Upper lobe of left lung (tissue), 6 donors: ENCODE measurements at regions not wholly inside any gene's neighbourhood (a gene's known extent, or its start where the extent isn't known, plus 50 kb on each side); places are given as distances from the start of the nearest gene placed in this dataset.

Experiments used
- ATAC-seq, 2 donors: fragments of 200-7000 bp; cut with Tn5 transposase; one replicate each; pipeline ENCODE4 v1.9.1; 2022; ENCODE audit warnings: mild to moderate bottlenecking in 2 of 2, moderate library complexity in 2 of 2; ENCODE audit not compliant: low FRiP score in 2 of 2
- DNase-seq, 2 donors: peaks; one replicate each; pipeline ENCODE4 v3.0.0-alpha.2; 2019 to 2020
- H3K27ac ChIP-seq, 4 donors: fragments of 200-600 bp; sonication (generic); one replicate each; pipeline ENCODE4 v1.5.1; 2016 to 2019
- H3K27me3 ChIP-seq, 4 donors: fragments of 200-600 bp; sonication (generic); one replicate each; pipeline ENCODE4 v1.5.1; 2017 to 2019
- H3K36me3 ChIP-seq, 4 donors: fragments of 200-600 bp; sonication (generic); one replicate each; pipeline ENCODE4 v1.5.1; 2016 to 2019
- H3K4me1 ChIP-seq, 4 donors: fragments of 200-600 bp; sonication (generic); one replicate each; pipeline ENCODE4 v1.5.1; 2018 to 2019
- H3K4me3 ChIP-seq, 4 donors: fragments of 200-600 bp; sonication (generic); one replicate each; pipeline ENCODE4 v1.5.1; 2017 to 2019; ENCODE audit warnings: mild to moderate bottlenecking in 2 of 4, moderate library complexity in 1 of 4
- H3K9me3 ChIP-seq, 4 donors: fragments of 200-600 bp; sonication (generic); one replicate each; pipeline ENCODE4 v1.5.1; 2018 to 2019
- CTCF ChIP-seq, 6 experiments: fragments of 450-650 bp in 4 of 6; fragments of 200-600 bp in 2 of 6; sonication (generic) in 2 of 6; IDR thresholded peaks; one replicate each; pipeline ENCODE4 v1.5.1; 2016 to 2019; ENCODE audit warnings: antibody characterized with exemption in 6 of 6
- EP300 ChIP-seq, 4 donors: sonication (generic); formaldehyde crosslinking; IDR thresholded peaks; one replicate each; pipeline ENCODE4 v1.5.1; 2017; ENCODE audit warnings: antibody characterized with exemption in 4 of 4, control low read depth in 2 of 4
- POLR2A ChIP-seq, 4 donors: fragments of 450-650 bp; IDR thresholded peaks; one replicate each; pipeline ENCODE4 v1.5.1; 2016 to 2017; ENCODE audit warnings: antibody characterized with exemption in 4 of 4, mild to moderate bottlenecking in 2 of 4
- POLR2AphosphoS5 ChIP-seq, 2 donors: sonication (generic); formaldehyde crosslinking; IDR thresholded peaks; one replicate each; pipeline ENCODE4 v1.5.1; 2017; ENCODE audit warnings: antibody characterized with exemption in 2 of 2
- WGBS, 2 donors: methylation state at CpG; one replicate each; pipeline ENCODE4 v1.1.5; 2017 to 2018; 5-methylcytosine and 5-hydroxymethylcytosine counted together
- donor health status: DM: no; HTN: no; CAD: no; lungs with moderate emphysema.
- donor health status: DM: no; HTN: yes; CAD: no; lungs with severe emphysema.

- DNase-seq = no peak
- 92 to 94% methylated on average over 11 of the region's 11 CpGs for WGBS, 2 donors
- no peak overlapping the region for H3K27ac ChIP-seq
- H3K4me3 ChIP-seq = no peak overlapping the region
- peaks cover 0 to 4% (median 0%) of the 10 kb centered on the region in 4 donors for H3K9me3 ChIP-seq
- TF ChIP-seq POLR2A (IDR thresholded peaks at IDR 0.05) = no peak
- no peak for TF ChIP-seq EP300 (IDR thresholded peaks at IDR 0.05)
- H3K27me3 ChIP-seq = no peaks in the 10 kb centered on the region
- H3K4me1 ChIP-seq = no peaks in the 10 kb centered on the region
- H3K36me3 ChIP-seq = no peaks in the 10 kb centered on the region
- no peak for ATAC-seq
Observed at GRCh38 chr20:1711266-1711665, 53.7 kb upstream of the SIRPG start.

- DNase-seq = no peak
- Histone ChIP-seq H3K4me1 (no peaks in the 10 kb centered on the region), H3K9me3 (peaks cover 0 to 4% (median 0%) of the 10 kb centered on the region in 4 donors), H3K4me3 (no peak overlapping the region), H3K27ac (no peak overlapping the region), H3K36me3 (no peaks in the 10 kb centered on the region), H3K27me3 (no peaks in the 10 kb centered on the region)
- no peak for TF ChIP-seq POLR2A (IDR thresholded peaks at IDR 0.05)
- TF ChIP-seq CTCF (IDR thresholded peaks at IDR 0.05) = no peak
- TF ChIP-seq POLR2AphosphoS5 (IDR thresholded peaks at IDR 0.05) = no peak
- no peak for TF ChIP-seq EP300 (IDR thresholded peaks at IDR 0.05)
- 52 to 81% methylated on average over 7 of the region's 7 CpGs for WGBS, 2 donors
- no peak for ATAC-seq
Observed at GRCh38 chr20:1710484-1710883, 52.9 kb upstream of the SIRPG start.

- WGBS, 2 donors = 57 to 66% methylated on average over 6 of the region's 6 CpGs
- TF ChIP-seq CTCF (IDR thresholded peaks at IDR 0.05) (no peak), EP300 (IDR thresholded peaks at IDR 0.05) (no peak), POLR2AphosphoS5 (IDR thresholded peaks at IDR 0.05) (no peak), POLR2A (IDR thresholded peaks at IDR 0.05) (no peak)
- Histone ChIP-seq H3K27me3 (no peaks in the 10 kb centered on the region), H3K4me1 (no peaks in the 10 kb centered on the region), H3K27ac (no peak overlapping the region), H3K4me3 (no peak overlapping the region), H3K36me3 (no peaks in the 10 kb centered on the region), H3K9me3 (peaks cover 0 to 4% (median 0%) of the 10 kb centered on the region in 4 donors)
- ATAC-seq (no peak), DNase-seq (no peak)
Observed at GRCh38 chr20:1707588-1708449, 50.2 kb upstream of the SIRPG start.
